ENCODE measurements at regions not wholly inside any gene's neighbourhood (a gene's known extent, or its start where the extent isn't known, plus 50 kb on each side); places are given as distances from the start of the nearest gene placed in this dataset.

GRCh38 chr11:79594834-79595233 is 154.0 kb upstream of the TENM4 start:
- Histone ChIP-seq H3K36me3 (ENCODE audit: control insufficient read depth, insufficient read depth, low read length) (no peaks in the 10 kb centered on the region), H3K4me3 (replicated peaks; ENCODE audit: low read depth, low read length) (no peak overlapping the region), H3K27me3 (replicated peaks; ENCODE audit: control insufficient read depth, insufficient read depth, low read length) (no peaks in the 10 kb centered on the region)
- TF ChIP-seq, protein P1, sequence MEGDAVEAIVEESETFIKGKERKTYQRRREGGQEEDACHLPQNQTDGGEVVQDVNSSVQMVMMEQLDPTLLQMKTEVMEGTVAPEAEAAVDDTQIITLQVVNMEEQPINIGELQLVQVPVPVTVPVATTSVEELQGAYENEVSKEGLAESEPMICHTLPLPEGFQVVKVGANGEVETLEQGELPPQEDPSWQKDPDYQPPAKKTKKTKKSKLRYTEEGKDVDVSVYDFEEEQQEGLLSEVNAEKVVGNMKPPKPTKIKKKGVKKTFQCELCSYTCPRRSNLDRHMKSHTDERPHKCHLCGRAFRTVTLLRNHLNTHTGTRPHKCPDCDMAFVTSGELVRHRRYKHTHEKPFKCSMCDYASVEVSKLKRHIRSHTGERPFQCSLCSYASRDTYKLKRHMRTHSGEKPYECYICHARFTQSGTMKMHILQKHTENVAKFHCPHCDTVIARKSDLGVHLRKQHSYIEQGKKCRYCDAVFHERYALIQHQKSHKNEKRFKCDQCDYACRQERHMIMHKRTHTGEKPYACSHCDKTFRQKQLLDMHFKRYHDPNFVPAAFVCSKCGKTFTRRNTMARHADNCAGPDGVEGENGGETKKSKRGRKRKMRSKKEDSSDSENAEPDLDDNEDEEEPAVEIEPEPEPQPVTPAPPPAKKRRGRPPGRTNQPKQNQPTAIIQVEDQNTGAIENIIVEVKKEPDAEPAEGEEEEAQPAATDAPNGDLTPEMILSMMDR (IDR thresholded peaks at IDR 0.05; ENCODE audit: insufficient read depth, low read length, poor library complexity, severe bottlenecking), result no peak
- DNase-seq (ENCODE audit: extremely low read depth, insufficient read length), result no peak

GRCh38 chr11:79592824-79593223 is 152.0 kb upstream of the TENM4 start:
- H3K4me3 ChIP-seq (replicated peaks; ENCODE audit: low read depth, low read length), result no peak overlapping the region
- TF ChIP-seq, protein P1 (IDR thresholded peaks at IDR 0.05; ENCODE audit: insufficient read depth, low read length, poor library complexity, severe bottlenecking), result no peak
- no peak for DNase-seq (ENCODE audit: extremely low read depth, insufficient read length)
- H3K36me3 ChIP-seq (ENCODE audit: control insufficient read depth, insufficient read depth, low read length), result no peaks in the 10 kb centered on the region
- H3K27me3 ChIP-seq (replicated peaks; ENCODE audit: control insufficient read depth, insufficient read depth, low read length), result no peaks in the 10 kb centered on the region

DNA sequence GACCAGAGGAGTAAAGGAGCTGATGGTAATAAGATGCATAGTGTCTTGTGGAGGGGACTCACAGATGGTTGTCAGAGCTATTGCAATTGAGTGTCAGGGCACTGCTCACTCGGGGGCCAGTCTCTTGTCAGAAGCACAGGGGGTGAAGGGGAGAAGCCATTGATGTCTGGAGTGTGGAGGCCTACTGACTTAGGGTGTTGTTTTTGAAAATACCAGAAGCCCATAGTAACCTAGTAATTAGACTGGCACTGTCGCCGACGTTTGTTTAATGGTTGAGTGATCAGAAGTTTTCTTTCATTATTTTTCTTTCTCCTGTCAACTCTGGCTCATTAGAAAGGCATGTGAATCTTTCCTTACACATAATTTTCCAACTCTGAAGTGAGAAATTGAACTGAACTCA is 151.6 kb upstream of the TENM4 start:
- TF ChIP-seq, protein P1 (IDR thresholded peaks at IDR 0.05; ENCODE audit: insufficient read depth, low read length, poor library complexity, severe bottlenecking), result no peak
- no peak for DNase-seq (ENCODE audit: extremely low read depth, insufficient read length)
- Histone ChIP-seq H3K4me3 (replicated peaks; ENCODE audit: low read depth, low read length) (no peak overlapping the region), H3K27me3 (replicated peaks; ENCODE audit: control insufficient read depth, insufficient read depth, low read length) (no peaks in the 10 kb centered on the region), H3K36me3 (ENCODE audit: control insufficient read depth, insufficient read depth, low read length) (no peaks in the 10 kb centered on the region)

DNA sequence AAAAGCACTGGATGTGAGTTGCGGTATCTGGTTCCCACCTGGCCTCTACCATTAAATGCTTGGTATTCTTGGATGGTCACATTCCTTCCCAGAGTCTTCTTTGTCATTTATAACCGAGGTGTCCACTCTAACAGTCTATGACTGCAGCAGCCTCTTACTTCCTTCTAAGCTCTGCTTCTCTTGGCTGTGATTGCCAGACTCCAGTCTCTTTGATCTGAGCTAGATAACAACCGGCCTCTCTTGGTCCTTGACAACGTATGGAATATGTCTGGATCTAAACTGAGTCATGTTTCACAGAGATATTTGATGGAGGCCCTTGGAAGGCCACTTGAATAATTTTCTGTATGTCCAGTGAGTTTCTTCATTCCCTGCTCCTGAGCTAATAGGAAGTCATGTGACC is 141.6 kb upstream of the TENM4 start:
- Histone ChIP-seq H3K27me3 (replicated peaks; ENCODE audit: control insufficient read depth, insufficient read depth, low read length) (no peaks in the 10 kb centered on the region), H3K36me3 (ENCODE audit: control insufficient read depth, insufficient read depth, low read length) (no peaks in the 10 kb centered on the region), H3K4me3 (replicated peaks; ENCODE audit: low read depth, low read length) (no peak overlapping the region)
- TF ChIP-seq, protein P1 (IDR thresholded peaks at IDR 0.05; ENCODE audit: insufficient read depth, low read length, poor library complexity, severe bottlenecking), result no peak
- DNase-seq (ENCODE audit: extremely low read depth, insufficient read length), result no peak

DNA sequence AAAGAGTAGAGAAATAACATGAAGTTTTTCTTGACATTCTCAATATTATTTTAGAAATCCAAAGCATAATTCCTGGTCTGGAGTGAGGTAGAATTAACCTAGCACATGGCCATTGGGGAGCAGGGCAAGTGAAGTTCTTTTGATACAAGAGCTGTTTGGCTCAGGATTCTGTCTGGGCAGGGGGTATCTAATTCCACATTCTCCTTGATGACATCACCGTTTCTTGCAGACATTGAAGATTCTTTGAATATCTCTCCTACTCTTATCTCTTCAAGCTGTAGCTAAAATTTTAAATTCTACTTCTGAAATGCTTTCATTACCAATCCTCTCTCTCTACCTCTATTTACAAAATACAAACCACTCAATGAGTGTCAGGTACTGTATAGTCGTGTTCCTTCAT is 138.2 kb upstream of the TENM4 start:
- no peak overlapping the region for H3K4me3 ChIP-seq (replicated peaks; ENCODE audit: low read depth, low read length)
- H3K27me3 ChIP-seq (replicated peaks; ENCODE audit: control insufficient read depth, insufficient read depth, low read length), result no peaks in the 10 kb centered on the region
- no peak for DNase-seq (ENCODE audit: extremely low read depth, insufficient read length)
- TF ChIP-seq, protein P1 (IDR thresholded peaks at IDR 0.05; ENCODE audit: insufficient read depth, low read length, poor library complexity, severe bottlenecking), result no peak
- no peaks in the 10 kb centered on the region for H3K36me3 ChIP-seq (ENCODE audit: control insufficient read depth, insufficient read depth, low read length)

- TF ChIP-seq, protein P1 (IDR thresholded peaks at IDR 0.05; ENCODE audit: insufficient read depth, low read length, poor library complexity, severe bottlenecking), result no peak
- H3K27me3 ChIP-seq (replicated peaks; ENCODE audit: control insufficient read depth, insufficient read depth, low read length), result no peaks in the 10 kb centered on the region; the same call in 1 of the 2 replicates
These were observed 137.3 kb upstream of the TENM4 start for GRCh38 chr11:79578116-79578515.

More at GRCh38 chr11:79578116-79578515, 137.3 kb upstream of the TENM4 start:
- Histone ChIP-seq H3K4me3 (replicated peaks; ENCODE audit: low read depth, low read length) (no peak overlapping the region), H3K36me3 (ENCODE audit: control insufficient read depth, insufficient read depth, low read length) (no peaks in the 10 kb centered on the region)
- DNase-seq (ENCODE audit: extremely low read depth, insufficient read length), result no peak

Data from GM06990 (cell line).